GM12878 (cell line): ENCODE measurements at regions not wholly inside any gene's neighbourhood (a gene's known extent, or its start where the extent isn't known, plus 50 kb on each side); places are given as distances from the start of the nearest gene placed in this dataset.

ENCODE experiments used
- BMI1 ChIP-seq: fragments of 450-650 bp; IDR thresholded peaks from 2 replicates; pipeline ENCODE4 v1.6.1; 2016; ENCODE audit warnings: mild to moderate bottlenecking, moderate library complexity, borderline replicate concordance
- EED ChIP-seq: sonication (generic); IDR thresholded peaks from 2 replicates; pipeline ENCODE4 v1.6.1; 2016; ENCODE audit warnings: antibody characterized with exemption, low read depth
- EP300 ChIP-seq, 2 experiments: fragments of 150-350 bp in 1 of 2; IDR thresholded peaks; 2 replicates each; pipeline ENCODE4 v1.6.1; 2011 to 2012; ENCODE audit warnings: low read depth in 2 of 2, low read length in 2 of 2, borderline replicate concordance in 1 of 2, improper control_type of control experiment in 1 of 2, inconsistent platforms in 1 of 2; ENCODE audit not compliant: control insufficient read depth in 1 of 2
- ESRRA ChIP-seq: IDR thresholded peaks from 2 replicates; pipeline ENCODE4 v1.6.1; 2012; ENCODE audit warnings: mild to moderate bottlenecking, low read length, improper control_type of control experiment
- JUNB ChIP-seq: IDR thresholded peaks from 2 replicates; pipeline ENCODE4 v1.6.1; 2016; ENCODE audit warnings: antibody characterized with exemption, mild to moderate bottlenecking
- MEF2B ChIP-seq: fragments of 450-650 bp; IDR thresholded peaks from 2 replicates; pipeline ENCODE4 v1.6.1; 2018; ENCODE audit warnings: mild to moderate bottlenecking, moderate library complexity; ENCODE audit not compliant: partially characterized antibody, poor library complexity, severe bottlenecking
- MTA3 ChIP-seq: IDR thresholded peaks from 2 replicates; pipeline ENCODE4 v1.6.1; 2012; ENCODE audit warnings: low read length, inconsistent platforms, borderline replicate concordance
- NFXL1 ChIP-seq: fragments of 450-650 bp; IDR thresholded peaks from 2 replicates; pipeline ENCODE4 v1.6.1; 2017; ENCODE audit warnings: antibody characterized with exemption, mild to moderate bottlenecking, borderline replicate concordance
- POU2F2 ChIP-seq: IDR thresholded peaks from 3 replicates; pipeline ENCODE4 v1.6.1; 2011; ENCODE audit warnings: low read depth, mild to moderate bottlenecking, low read length, borderline replicate concordance
- RELA ChIP-seq: fragments of 450-650 bp; IDR thresholded peaks from 2 replicates; pipeline ENCODE4 v1.8.0; 2014; ENCODE audit warnings: borderline replicate concordance; ENCODE audit not compliant: partially characterized antibody
- RUNX3 ChIP-seq: IDR thresholded peaks from 2 replicates; pipeline ENCODE4 v1.6.1; 2012; ENCODE audit warnings: low read length, inconsistent platforms
- SUPT20H ChIP-seq: IDR thresholded peaks from 2 replicates; pipeline ENCODE4 v1.6.1; 2011; ENCODE audit warnings: low read depth, mild to moderate bottlenecking, low read length, moderate library complexity, borderline replicate concordance; ENCODE audit not compliant: control insufficient read depth
- TCF7 ChIP-seq: IDR thresholded peaks from 2 replicates; pipeline ENCODE4 v1.6.1; 2014; ENCODE audit warnings: antibody characterized with exemption, borderline replicate concordance
- ZNF217 ChIP-seq: fragments of 450-650 bp; IDR thresholded peaks from 2 replicates; pipeline ENCODE4 v1.6.1; 2017; ENCODE audit warnings: antibody characterized with exemption, mild to moderate bottlenecking
- ZNF274 ChIP-seq: IDR thresholded peaks from one replicate; pipeline ENCODE4 v1.8.0; 2011; ENCODE audit not compliant: insufficient read length, insufficient read depth
- ZZZ3 ChIP-seq: IDR thresholded peaks from 2 replicates; pipeline ENCODE4 v1.6.1; 2011; ENCODE audit warnings: low read depth; ENCODE audit not compliant: control insufficient read depth, insufficient read length
- TF ChIP-seq, protein P1 (sequence below): IDR thresholded peaks from 2 replicates; pipeline ENCODE4 v1.6.1; 2011; ENCODE audit warnings: mild to moderate bottlenecking, low read depth, low read length, moderate library complexity; ENCODE audit not compliant: insufficient replicate concordance
- TF ChIP-seq, protein P2 (sequence below): IDR thresholded peaks from 2 replicates; pipeline ENCODE4 v1.6.1; 2012; ENCODE audit warnings: low read length, inconsistent platforms
- TF ChIP-seq, protein P3 (sequence below): fragments of 450-650 bp; IDR thresholded peaks from 2 replicates; pipeline ENCODE4 v1.6.1; 2017; ENCODE audit warnings: borderline replicate concordance
- TF ChIP-seq, protein P4 (sequence below): IDR thresholded peaks from 2 replicates; pipeline ENCODE4 v1.6.1; 2012; ENCODE audit warnings: low read depth, low read length, improper control_type of control experiment
- TF ChIP-seq, protein P5 (sequence below): fragments of 450-650 bp; IDR thresholded peaks from 2 replicates; pipeline ENCODE4 v1.6.1; 2017; ENCODE audit warnings: mild to moderate bottlenecking, moderate library complexity

DNA sequence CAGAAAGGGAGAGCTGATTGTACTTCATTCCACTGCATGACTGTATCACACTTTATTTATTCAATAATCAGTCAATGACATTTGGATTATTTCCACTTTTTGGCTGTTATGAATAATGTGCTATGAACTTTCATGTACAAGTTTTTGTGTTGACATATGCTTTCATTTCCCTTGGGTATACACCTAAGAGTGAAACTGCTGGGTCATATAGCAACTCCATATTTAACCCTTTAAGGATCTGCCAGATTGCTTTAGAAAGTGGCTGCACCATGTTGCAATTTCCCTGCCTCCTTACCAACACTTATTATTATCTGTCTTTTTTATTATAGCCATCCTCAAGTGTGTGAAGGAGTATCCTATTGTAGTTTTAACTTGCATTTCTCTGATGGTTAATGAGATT is 108.8 kb upstream of the KCNK1 start (continued):
- TF ChIP-seq BMI1 (no peak), ZZZ3 (no peak), JUNB (peak; percentile 86), MTA3 (no peak), EED (no peak), POU2F2 (no peak), NFXL1 (no peak), EP300 (IDR thresholded peaks at IDR 0.05; ENCODE audit: borderline replicate concordance in 1 of 2, control insufficient read depth in 1 of 2, low read depth in 2 of 2, low read length in 2 of 2) (no peak), ZNF217 (0 out of 2 replicates have a peak, but pooled peaks have one; percentile 19), RUNX3 (no peak), RELA (no peak), TCF7 (no peak), ZNF274 (no peak), MEF2B (peak; percentile 69), ESRRA (no peak), SUPT20H (no peak)
- TF ChIP-seq, protein P1, sequence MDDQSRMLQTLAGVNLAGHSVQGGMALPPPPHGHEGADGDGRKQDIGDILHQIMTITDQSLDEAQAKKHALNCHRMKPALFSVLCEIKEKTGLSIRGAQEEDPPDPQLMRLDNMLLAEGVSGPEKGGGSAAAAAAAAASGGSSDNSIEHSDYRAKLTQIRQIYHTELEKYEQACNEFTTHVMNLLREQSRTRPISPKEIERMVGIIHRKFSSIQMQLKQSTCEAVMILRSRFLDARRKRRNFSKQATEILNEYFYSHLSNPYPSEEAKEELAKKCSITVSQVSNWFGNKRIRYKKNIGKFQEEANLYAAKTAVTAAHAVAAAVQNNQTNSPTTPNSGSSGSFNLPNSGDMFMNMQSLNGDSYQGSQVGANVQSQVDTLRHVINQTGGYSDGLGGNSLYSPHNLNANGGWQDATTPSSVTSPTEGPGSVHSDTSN = no peak
- TF ChIP-seq, protein P2, sequence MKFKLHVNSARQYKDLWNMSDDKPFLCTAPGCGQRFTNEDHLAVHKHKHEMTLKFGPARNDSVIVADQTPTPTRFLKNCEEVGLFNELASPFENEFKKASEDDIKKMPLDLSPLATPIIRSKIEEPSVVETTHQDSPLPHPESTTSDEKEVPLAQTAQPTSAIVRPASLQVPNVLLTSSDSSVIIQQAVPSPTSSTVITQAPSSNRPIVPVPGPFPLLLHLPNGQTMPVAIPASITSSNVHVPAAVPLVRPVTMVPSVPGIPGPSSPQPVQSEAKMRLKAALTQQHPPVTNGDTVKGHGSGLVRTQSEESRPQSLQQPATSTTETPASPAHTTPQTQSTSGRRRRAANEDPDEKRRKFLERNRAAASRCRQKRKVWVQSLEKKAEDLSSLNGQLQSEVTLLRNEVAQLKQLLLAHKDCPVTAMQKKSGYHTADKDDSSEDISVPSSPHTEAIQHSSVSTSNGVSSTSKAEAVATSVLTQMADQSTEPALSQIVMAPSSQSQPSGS = no peak
- TF ChIP-seq, protein P3, sequence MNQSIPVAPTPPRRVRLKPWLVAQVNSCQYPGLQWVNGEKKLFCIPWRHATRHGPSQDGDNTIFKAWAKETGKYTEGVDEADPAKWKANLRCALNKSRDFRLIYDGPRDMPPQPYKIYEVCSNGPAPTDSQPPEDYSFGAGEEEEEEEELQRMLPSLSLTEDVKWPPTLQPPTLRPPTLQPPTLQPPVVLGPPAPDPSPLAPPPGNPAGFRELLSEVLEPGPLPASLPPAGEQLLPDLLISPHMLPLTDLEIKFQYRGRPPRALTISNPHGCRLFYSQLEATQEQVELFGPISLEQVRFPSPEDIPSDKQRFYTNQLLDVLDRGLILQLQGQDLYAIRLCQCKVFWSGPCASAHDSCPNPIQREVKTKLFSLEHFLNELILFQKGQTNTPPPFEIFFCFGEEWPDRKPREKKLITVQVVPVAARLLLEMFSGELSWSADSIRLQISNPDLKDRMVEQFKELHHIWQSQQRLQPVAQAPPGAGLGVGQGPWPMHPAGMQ = no peak
- TF ChIP-seq, protein P4, sequence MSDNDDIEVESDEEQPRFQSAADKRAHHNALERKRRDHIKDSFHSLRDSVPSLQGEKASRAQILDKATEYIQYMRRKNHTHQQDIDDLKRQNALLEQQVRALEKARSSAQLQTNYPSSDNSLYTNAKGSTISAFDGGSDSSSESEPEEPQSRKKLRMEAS = no peak
- TF ChIP-seq, protein P5, sequence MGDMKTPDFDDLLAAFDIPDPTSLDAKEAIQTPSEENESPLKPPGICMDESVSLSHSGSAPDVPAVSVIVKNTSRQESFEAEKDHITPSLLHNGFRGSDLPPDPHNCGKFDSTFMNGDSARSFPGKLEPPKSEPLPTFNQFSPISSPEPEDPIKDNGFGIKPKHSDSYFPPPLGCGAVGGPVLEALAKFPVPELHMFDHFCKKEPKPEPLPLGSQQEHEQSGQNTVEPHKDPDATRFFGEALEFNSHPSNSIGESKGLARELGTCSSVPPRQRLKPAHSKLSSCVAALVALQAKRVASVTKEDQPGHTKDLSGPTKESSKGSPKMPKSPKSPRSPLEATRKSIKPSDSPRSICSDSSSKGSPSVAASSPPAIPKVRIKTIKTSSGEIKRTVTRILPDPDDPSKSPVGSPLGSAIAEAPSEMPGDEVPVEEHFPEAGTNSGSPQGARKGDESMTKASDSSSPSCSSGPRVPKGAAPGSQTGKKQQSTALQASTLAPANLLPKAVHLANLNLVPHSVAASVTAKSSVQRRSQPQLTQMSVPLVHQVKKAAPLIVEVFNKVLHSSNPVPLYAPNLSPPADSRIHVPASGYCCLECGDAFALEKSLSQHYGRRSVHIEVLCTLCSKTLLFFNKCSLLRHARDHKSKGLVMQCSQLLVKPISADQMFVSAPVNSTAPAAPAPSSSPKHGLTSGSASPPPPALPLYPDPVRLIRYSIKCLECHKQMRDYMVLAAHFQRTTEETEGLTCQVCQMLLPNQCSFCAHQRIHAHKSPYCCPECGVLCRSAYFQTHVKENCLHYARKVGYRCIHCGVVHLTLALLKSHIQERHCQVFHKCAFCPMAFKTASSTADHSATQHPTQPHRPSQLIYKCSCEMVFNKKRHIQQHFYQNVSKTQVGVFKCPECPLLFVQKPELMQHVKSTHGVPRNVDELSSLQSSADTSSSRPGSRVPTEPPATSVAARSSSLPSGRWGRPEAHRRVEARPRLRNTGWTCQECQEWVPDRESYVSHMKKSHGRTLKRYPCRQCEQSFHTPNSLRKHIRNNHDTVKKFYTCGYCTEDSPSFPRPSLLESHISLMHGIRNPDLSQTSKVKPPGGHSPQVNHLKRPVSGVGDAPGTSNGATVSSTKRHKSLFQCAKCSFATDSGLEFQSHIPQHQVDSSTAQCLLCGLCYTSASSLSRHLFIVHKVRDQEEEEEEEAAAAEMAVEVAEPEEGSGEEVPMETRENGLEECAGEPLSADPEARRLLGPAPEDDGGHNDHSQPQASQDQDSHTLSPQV = no peak
